Right kidney (tissue), 1 donor: ENCODE measurements at regions not wholly inside any gene's neighbourhood (a gene's known extent, or its start where the extent isn't known, plus 50 kb on each side); places are given as distances from the start of the nearest gene placed in this dataset.
"Not testable (repeated sequence)": the region's sequence is repeated elsewhere in the genome, so short reads cannot be mapped to it uniquely, and the experiment has no call there.

Source experiments
- DNase-seq: peaks from one replicate; pipeline ENCODE4 v3.0.0-alpha.2; 2016

- DNase-seq = not testable (repeated sequence)
These were observed 119.2 kb downstream of the SEPTIN14 start for GRCh38 chr7:55743454-55743717.

- not testable (repeated sequence) for DNase-seq
These were observed 119.7 kb downstream of the SEPTIN14 start for GRCh38 chr7:55742651-55743453.

- DNase-seq = not testable (repeated sequence)
These were observed 120.6 kb downstream of the SEPTIN14 start for GRCh38 chr7:55741721-55742631.

GRCh38 chr7:55740633-55741250, 121.8 kb downstream of the SEPTIN14 start:
- DNase-seq = not testable (repeated sequence)

- not testable (repeated sequence) for DNase-seq
These were observed 122.5 kb downstream of the SEPTIN14 start for GRCh38 chr7:55740053-55740452.

- DNase-seq = not testable (repeated sequence)
These were observed 125.8 kb downstream of the SEPTIN14 start for GRCh38 chr7:55736641-55737221.

- DNase-seq = no peak
These were observed 129.1 kb downstream of the SEPTIN14 start for GRCh38 chr7:55733241-55734140.

GRCh38 chr7:55731931-55732330, 130.6 kb downstream of the SEPTIN14 start:
- DNase-seq = no peak

- no peak for DNase-seq
These were observed 132.4 kb downstream of the SEPTIN14 start for GRCh38 chr7:55730197-55730596.

GRCh38 chr7:55723621-55723941, 139.0 kb downstream of the SEPTIN14 start:
- DNase-seq = peak; percentile 18

GRCh38 chr7:55722874-55723620, 139.5 kb downstream of the SEPTIN14 start:
- DNase-seq = peak; percentile 35

GRCh38 chr7:55721004-55721403, 141.5 kb downstream of the SEPTIN14 start:
- DNase-seq = not testable (repeated sequence)

GRCh38 chr7:55715247-55715867, 143.1 kb upstream of the VOPP1 start:
- not testable (repeated sequence) for DNase-seq

- DNase-seq = not testable (repeated sequence)
These were observed 142.1 kb upstream of the VOPP1 start for GRCh38 chr7:55714370-55714769.

- not testable (repeated sequence) for DNase-seq
These were observed 138.0 kb upstream of the VOPP1 start for GRCh38 chr7:55710312-55710711.

GRCh38 chr7:55708028-55708427, 135.7 kb upstream of the VOPP1 start:
- not testable (repeated sequence) for DNase-seq

GRCh38 chr7:55707410-55707809, 135.1 kb upstream of the VOPP1 start:
- not testable (repeated sequence) for DNase-seq

GRCh38 chr7:55706451-55707195, 134.3 kb upstream of the VOPP1 start:
- DNase-seq = not testable (repeated sequence)

GRCh38 chr7:55705728-55706450, 133.6 kb upstream of the VOPP1 start:
- not testable (repeated sequence) for DNase-seq
